ENCODE measurements at regions not wholly inside any gene's neighbourhood (a gene's known extent, or its start where the extent isn't known, plus 50 kb on each side); places are given as distances from the start of the nearest gene placed in this dataset.

DNA sequence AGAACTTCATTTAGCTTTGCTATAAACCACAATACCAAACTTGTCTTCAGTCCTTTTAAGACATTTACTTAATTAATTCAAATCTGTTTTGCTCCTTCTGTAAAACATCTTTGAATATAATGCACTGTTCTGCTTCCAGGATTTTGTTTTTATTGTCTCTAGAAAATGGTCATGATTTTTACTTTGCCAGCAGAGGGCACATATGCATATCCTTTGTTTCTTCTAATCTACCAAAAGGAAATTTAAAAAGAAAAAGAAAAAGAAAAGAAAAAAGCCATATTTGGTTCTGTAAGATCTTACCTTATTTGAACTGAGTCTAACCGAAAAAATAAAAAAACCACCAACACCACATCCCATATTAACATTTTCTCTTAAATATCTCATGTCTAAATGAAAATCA lies 101.9 kb upstream of the CCSER1 start:
- H3K4me3 ChIP-seq (ENCODE audit: low read depth, low read length): no peak overlapping the region
- peak; percentile 27 for TF ChIP-seq ZNF654 (tag by site-specific recombination; IDR thresholded peaks at IDR 0.05; ENCODE audit: low read depth)
- TF ChIP-seq, protein P1, sequence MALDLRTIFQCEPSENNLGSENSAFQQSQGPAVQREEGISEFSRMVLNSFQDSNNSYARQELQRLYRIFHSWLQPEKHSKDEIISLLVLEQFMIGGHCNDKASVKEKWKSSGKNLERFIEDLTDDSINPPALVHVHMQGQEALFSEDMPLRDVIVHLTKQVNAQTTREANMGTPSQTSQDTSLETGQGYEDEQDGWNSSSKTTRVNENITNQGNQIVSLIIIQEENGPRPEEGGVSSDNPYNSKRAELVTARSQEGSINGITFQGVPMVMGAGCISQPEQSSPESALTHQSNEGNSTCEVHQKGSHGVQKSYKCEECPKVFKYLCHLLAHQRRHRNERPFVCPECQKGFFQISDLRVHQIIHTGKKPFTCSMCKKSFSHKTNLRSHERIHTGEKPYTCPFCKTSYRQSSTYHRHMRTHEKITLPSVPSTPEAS (tag by site-specific recombination; IDR thresholded peaks at IDR 0.05): no peak
- TF ChIP-seq ZNF202 (tag by site-specific recombination; IDR thresholded peaks at IDR 0.05; ENCODE audit: borderline replicate concordance): no peak
- TF ChIP-seq ZNF37A (tag by site-specific recombination; IDR thresholded peaks at IDR 0.05): no peak
- no peak overlapping the region for H3K27ac ChIP-seq (ENCODE audit: extremely low read depth, low read depth, low read length)
- H3K36me3 ChIP-seq (ENCODE audit: control insufficient read depth in 2 of 2, insufficient read depth in 1 of 2, low read length in 2 of 2): no peaks in the 10 kb centered on the region
- no peaks in the 10 kb centered on the region for H3K4me1 ChIP-seq (ENCODE audit: control insufficient read depth, insufficient read depth, low read length)
- H3K9me3 ChIP-seq (ENCODE audit: control insufficient read depth, insufficient read depth, low read depth, low read length): no peaks in the 10 kb centered on the region
- ChIA-PET POLR2A (no interaction called here), CTCF (interaction anchor here (0.7 to 1.5 kb wide), 3 partner anchors 215 to 270 kb away, joined by 3 to 4 read pairs (median 3); no protein-coding TSS in a partner anchor)

DNA sequence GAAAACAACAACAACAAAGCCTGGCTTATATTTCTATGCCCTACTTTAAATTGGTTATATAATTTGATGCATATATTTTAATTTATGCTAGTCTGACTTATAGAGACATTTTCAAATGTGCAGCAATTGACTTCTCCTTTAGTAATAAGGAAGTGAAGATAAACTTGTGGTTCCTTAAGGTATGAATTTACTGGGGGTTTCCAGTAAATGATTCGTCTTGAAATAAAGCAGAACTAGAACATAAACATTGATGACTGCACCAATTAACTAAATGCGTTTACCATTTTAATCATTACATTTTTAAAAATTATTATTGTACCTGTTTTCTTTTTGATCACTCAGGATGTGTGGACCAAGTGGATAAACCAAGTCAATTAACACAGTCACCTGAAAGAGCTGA lies 99.6 kb upstream of the CCSER1 start:
- Histone ChIP-seq H3K36me3 (ENCODE audit: control insufficient read depth in 2 of 2, insufficient read depth in 1 of 2, low read length in 2 of 2) (no peaks in the 10 kb centered on the region), H3K4me1 (ENCODE audit: control insufficient read depth, insufficient read depth, low read length) (no peaks in the 10 kb centered on the region), H3K4me3 (ENCODE audit: low read depth, low read length) (no peak overlapping the region), H3K27ac (ENCODE audit: extremely low read depth, low read depth, low read length) (no peak overlapping the region), H3K9me3 (ENCODE audit: control insufficient read depth, insufficient read depth, low read depth, low read length) (no peaks in the 10 kb centered on the region)
- TF ChIP-seq, protein P2, sequence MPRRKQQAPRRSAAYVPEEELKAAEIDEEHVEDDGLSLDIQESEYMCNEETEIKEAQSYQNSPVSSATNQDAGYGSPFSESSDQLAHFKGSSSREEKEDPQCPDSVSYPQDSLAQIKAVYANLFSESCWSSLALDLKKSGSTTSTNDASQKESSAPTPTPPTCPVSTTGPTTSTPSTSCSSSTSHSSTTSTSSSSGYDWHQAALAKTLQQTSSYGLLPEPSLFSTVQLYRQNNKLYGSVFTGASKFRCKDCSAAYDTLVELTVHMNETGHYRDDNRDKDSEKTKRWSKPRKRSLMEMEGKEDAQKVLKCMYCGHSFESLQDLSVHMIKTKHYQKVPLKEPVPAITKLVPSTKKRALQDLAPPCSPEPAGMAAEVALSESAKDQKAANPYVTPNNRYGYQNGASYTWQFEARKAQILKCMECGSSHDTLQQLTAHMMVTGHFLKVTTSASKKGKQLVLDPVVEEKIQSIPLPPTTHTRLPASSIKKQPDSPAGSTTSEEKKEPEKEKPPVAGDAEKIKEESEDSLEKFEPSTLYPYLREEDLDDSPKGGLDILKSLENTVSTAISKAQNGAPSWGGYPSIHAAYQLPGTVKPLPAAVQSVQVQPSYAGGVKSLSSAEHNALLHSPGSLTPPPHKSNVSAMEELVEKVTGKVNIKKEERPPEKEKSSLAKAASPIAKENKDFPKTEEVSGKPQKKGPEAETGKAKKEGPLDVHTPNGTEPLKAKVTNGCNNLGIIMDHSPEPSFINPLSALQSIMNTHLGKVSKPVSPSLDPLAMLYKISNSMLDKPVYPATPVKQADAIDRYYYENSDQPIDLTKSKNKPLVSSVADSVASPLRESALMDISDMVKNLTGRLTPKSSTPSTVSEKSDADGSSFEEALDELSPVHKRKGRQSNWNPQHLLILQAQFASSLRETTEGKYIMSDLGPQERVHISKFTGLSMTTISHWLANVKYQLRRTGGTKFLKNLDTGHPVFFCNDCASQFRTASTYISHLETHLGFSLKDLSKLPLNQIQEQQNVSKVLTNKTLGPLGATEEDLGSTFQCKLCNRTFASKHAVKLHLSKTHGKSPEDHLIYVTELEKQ (tag by site-specific recombination; IDR thresholded peaks at IDR 0.05; ENCODE audit: borderline replicate concordance): no peak
- TF ChIP-seq ZNF426 (tag by site-specific recombination; IDR thresholded peaks at IDR 0.05) (no peak), ZBTB1 (tag by site-specific recombination; IDR thresholded peaks at IDR 0.05) (no peak), GFI1B (tag by site-specific recombination; IDR thresholded peaks at IDR 0.05) (no peak), ZNF701 (tag by site-specific recombination; IDR thresholded peaks at IDR 0.05) (no peak), ZNF530 (tag by site-specific recombination; IDR thresholded peaks at IDR 0.05; ENCODE audit: low read depth) (no peak), KLF7 (tag by site-specific recombination; IDR thresholded peaks at IDR 0.05; ENCODE audit: borderline replicate concordance) (no peak), OSR2 (tag by site-specific recombination; IDR thresholded peaks at IDR 0.05) (no peak)
- TF ChIP-seq, protein P3, sequence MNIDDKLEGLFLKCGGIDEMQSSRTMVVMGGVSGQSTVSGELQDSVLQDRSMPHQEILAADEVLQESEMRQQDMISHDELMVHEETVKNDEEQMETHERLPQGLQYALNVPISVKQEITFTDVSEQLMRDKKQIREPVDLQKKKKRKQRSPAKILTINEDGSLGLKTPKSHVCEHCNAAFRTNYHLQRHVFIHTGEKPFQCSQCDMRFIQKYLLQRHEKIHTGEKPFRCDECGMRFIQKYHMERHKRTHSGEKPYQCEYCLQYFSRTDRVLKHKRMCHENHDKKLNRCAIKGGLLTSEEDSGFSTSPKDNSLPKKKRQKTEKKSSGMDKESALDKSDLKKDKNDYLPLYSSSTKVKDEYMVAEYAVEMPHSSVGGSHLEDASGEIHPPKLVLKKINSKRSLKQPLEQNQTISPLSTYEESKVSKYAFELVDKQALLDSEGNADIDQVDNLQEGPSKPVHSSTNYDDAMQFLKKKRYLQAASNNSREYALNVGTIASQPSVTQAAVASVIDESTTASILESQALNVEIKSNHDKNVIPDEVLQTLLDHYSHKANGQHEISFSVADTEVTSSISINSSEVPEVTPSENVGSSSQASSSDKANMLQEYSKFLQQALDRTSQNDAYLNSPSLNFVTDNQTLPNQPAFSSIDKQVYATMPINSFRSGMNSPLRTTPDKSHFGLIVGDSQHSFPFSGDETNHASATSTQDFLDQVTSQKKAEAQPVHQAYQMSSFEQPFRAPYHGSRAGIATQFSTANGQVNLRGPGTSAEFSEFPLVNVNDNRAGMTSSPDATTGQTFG (tag by site-specific recombination; IDR thresholded peaks at IDR 0.05; ENCODE audit: borderline replicate concordance): no peak
- TF ChIP-seq, protein P4, sequence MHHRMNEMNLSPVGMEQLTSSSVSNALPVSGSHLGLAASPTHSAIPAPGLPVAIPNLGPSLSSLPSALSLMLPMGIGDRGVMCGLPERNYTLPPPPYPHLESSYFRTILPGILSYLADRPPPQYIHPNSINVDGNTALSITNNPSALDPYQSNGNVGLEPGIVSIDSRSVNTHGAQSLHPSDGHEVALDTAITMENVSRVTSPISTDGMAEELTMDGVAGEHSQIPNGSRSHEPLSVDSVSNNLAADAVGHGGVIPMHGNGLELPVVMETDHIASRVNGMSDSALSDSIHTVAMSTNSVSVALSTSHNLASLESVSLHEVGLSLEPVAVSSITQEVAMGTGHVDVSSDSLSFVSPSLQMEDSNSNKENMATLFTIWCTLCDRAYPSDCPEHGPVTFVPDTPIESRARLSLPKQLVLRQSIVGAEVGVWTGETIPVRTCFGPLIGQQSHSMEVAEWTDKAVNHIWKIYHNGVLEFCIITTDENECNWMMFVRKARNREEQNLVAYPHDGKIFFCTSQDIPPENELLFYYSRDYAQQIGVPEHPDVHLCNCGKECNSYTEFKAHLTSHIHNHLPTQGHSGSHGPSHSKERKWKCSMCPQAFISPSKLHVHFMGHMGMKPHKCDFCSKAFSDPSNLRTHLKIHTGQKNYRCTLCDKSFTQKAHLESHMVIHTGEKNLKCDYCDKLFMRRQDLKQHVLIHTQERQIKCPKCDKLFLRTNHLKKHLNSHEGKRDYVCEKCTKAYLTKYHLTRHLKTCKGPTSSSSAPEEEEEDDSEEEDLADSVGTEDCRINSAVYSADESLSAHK (tag by site-specific recombination; IDR thresholded peaks at IDR 0.05): no peak
- ChIA-PET POLR2A (no interaction called here), CTCF (no interaction called here)
